GM21737 (cell line): ENCODE measurements at regions not wholly inside any gene's neighbourhood (a gene's known extent, or its start where the extent isn't known, plus 50 kb on each side); places are given as distances from the start of the nearest gene placed in this dataset.
"Not testable (repeated sequence)": the region's sequence is repeated elsewhere in the genome, so short reads cannot be mapped to it uniquely, and the experiment has no call there.

Source experiments
- ATAC-seq: cut with Tn5 transposase; IDR thresholded peaks from one replicate; pipeline ENCODE4 v1.9.1; 2021; ENCODE audit warnings: mild to moderate bottlenecking, moderate library complexity; ENCODE audit not compliant: unreplicated experiment

- no peak for ATAC-seq
Measured at GRCh38 chr11:103714246-103714645, 322.2 kb upstream of the DDI1 start.

GRCh38 chr11:103716363-103716762, 320.1 kb upstream of the DDI1 start:
- ATAC-seq = no peak

- ATAC-seq = no peak
Measured at GRCh38 chr11:103727262-103727661, 309.2 kb upstream of the DDI1 start.

DNA sequence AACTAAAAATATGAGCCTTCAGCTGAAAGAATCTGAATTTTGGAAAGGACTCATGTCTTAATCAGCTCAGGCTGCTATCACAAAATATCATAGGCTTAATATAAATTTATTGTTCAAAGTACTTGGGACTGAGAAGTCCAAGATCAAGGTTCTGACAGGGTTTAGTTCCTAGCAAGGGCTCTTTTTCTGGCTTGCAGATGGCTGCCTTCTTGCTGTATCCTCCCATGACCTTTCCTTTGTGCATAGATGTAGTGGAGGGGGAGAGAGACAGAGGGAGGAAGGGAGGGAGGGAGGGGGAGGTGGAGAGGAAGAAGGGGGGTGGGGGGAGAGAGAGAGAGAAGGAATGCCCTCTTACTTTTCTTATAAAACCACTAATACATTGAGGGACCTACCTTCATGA, 306.8 kb upstream of the DDI1 start:
- no peak for ATAC-seq

DNA sequence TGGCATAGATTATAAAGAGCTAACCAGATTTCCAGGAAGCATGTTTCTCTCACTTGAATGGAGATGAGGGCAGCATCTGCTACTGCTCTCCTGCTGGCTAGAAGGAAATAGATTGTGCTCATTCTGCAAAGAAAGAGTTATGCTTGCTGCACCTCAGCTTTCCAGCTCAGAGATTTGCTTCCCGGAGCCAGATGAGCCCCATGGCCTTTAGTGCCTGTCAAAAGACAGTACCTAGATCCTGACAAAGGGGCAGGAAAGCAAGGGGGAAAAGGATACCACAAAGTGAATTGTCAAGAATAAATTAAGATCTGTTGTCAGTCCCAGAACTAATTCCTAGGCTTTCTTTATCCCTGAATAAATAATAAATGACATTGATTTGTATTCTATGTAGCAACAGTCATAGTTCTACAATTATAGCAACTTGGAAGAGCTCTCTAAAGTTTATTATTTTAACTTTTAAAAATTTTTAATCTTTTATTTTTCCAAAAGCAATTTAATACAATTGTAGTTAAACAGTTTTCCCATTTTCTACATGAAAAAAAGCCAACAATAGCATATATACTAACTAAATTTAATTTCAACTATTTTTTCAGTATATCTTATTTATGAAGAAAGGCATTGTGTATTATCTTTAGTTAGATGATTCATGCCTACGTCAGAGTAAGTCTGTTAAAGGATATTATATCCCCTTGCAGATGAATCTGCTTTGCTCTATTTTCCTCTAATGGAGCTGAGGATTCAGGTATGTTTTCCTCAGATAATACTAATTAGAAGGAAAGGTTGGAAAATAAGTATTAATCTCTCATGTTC, 306.1 kb upstream of the DDI1 start:
- no peak for ATAC-seq

- ATAC-seq = no peak
Measured at GRCh38 chr11:103731670-103732069, 304.8 kb upstream of the DDI1 start.

DNA sequence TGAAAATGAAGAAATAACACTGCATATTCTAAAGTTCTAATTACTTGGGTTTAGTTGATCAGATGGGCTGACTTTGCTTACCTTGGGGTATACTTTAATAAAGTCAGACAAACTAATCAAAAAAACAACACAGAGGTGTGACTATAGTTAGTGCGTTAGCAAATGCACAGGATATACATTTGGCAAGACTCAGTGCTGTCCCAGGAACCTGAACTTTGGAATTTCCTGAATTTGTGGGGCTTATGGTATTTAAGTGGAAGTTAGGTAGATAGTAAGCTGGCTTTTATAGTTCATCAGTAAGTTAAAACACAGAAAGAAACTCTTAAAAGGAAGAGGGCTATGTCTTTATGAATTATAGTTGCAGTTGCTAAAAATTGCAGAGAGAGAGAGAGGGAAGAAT, 302.6 kb upstream of the DDI1 start:
- no peak for ATAC-seq

- ATAC-seq = no peak
Measured at GRCh38 chr11:103735497-103736032, 300.9 kb upstream of the DDI1 start.

- no peak for ATAC-seq
Measured at GRCh38 chr11:103736315-103737036, 300.0 kb upstream of the DDI1 start.

GRCh38 chr11:103737037-103737622, 299.3 kb upstream of the DDI1 start:
- ATAC-seq = no peak

DNA sequence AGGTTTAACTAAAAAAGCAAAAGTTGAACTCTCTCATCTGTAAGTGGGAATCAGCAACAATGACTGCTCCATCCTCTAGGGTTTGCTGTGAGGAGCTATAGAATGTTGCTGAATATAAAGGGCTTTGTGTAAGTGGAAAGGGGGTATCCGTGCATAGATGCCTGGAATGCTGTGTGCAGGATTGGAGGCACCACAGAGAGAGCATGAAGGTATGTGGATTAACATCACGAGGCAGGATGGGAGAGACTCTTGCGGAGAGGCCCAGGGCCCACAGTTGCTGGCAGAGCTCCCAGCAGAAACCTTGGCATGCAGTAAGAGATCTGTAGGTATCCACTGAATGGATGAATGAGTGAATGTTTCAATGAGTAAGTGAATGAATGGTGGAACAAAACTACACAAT, 298.7 kb upstream of the DDI1 start:
- no peak for ATAC-seq

DNA sequence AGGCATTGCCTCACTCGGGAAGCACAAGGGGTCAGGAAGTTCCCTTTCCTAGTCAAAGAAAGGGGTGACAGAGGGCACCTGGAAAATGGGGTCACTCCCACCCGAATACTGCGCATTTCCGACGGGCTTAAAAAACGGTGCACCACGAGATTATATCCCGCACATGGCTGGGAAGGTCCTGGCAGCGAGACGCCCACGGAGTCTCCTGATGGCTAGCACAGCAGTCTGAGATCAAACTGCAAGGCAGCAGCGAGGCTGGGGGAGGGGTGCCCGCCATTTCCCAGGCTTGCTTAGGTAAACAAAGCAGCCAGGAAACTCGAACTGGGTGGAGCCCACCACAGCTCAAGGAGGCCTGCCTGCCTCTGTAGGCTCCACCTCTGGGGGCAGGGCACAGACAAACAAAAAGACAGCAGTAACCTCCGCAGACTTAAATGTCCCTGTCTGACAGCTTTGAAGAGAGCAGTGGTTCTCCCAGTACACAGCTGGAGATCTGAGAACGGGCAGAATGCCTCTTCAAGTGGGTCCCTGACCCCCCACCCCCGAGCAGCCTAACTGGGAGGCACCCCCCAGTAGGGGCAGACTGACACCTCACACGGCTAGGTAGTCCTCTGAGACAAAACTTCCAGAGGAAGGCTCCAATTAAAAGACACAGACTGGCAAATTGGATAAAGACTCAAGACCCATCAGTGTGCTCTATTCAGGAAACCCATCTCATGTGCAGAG, 297.2 kb upstream of the DDI1 start:
- not testable (repeated sequence) for ATAC-seq

GRCh38 chr11:103744496-103745153, 291.8 kb upstream of the DDI1 start:
- no peak for ATAC-seq

- ATAC-seq = no peak
Measured at GRCh38 chr11:103749158-103749557, 287.3 kb upstream of the DDI1 start.

DNA sequence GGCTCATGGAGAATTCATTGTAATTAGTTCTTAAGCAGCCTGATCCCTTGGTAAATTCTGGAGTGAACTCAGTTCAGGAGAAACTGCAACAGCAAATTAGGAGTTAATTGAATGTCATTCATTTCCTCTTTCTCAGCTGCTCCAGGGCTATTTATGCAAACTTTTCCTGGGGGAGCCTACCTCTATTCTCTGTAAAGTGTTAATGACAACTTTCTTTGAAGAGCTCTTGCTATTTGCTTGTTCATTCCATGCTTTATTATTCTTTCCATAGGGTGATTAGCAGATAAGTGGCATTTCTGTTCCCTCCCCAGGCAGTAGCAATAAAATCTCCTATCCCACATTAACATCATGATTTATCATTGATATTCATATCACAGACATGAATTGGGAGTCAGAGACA, 267.6 kb upstream of the DDI1 start:
- no peak for ATAC-seq

DNA sequence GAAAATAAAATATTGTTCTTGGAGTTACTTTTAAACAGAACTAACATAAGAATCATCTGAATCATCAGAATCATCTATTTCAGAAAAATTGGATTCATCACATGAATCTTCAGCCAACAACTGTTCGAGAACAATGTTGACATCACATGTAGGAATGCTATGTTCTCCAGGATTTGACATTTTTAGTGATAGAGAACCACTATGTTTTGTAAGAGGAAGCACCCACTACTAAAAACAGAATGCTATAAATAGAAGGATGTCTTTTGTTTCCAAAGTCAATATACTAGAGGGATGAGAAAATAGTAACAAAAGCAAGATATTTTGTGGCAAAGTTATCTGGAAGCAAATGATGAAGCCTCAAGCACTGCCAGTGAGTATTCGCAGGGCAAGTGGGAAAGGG, 263.4 kb upstream of the DDI1 start:
- no peak for ATAC-seq

DNA sequence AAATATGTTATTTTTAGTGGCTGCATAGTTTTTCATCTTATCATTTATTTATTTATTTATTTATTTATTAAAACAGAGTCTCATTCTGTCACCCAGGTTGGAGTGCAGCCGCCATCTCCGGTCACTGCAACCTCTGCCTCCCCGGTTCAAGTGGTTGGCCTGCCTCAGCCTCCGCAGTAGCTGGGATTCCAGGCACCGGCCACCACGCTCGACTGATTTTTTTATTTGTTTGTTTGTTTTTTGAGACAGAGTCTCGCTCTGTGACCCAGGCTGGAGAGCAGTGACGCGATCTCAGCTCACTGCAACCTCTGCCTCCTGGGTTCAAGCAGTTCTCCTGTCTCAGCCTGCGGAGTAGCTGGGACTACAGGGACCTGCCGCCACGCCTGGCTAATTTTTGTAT, 262.9 kb upstream of the DDI1 start:
- ATAC-seq = no peak

- no peak for ATAC-seq
Measured at GRCh38 chr11:103779054-103779453, 257.4 kb upstream of the DDI1 start.

GRCh38 chr11:103789952-103790351, 246.5 kb upstream of the DDI1 start:
- no peak for ATAC-seq

GRCh38 chr11:103792981-103793468, 243.4 kb upstream of the DDI1 start:
- ATAC-seq = no peak
